HG02678 (cell line): ENCODE measurements at regions not wholly inside any gene's neighbourhood (a gene's known extent, or its start where the extent isn't known, plus 50 kb on each side); places are given as distances from the start of the nearest gene placed in this dataset.

Source experiments
- ATAC-seq: cut with Tn5 transposase; IDR thresholded peaks from one replicate; pipeline ENCODE4 v1.9.1; 2021; ENCODE audit warnings: mild to moderate bottlenecking, moderate library complexity; ENCODE audit not compliant: unreplicated experiment

- ATAC-seq, result no peak
Measured at GRCh38 chr6:163946437-163946836, 531.9 kb downstream of the QKI start.

GRCh38 chr6:163945808-163946207, 531.3 kb downstream of the QKI start:
- ATAC-seq, result no peak

GRCh38 chr6:163944897-163945296, 530.4 kb downstream of the QKI start:
- ATAC-seq, result no peak

GRCh38 chr6:163943607-163944385, 529.3 kb downstream of the QKI start:
- no peak for ATAC-seq

GRCh38 chr6:163942790-163943189, 528.3 kb downstream of the QKI start:
- ATAC-seq, result no peak

- no peak for ATAC-seq
Measured at GRCh38 chr6:163941624-163941976, 527.1 kb downstream of the QKI start.

GRCh38 chr6:163940705-163941623, 526.4 kb downstream of the QKI start:
- no peak for ATAC-seq

- no peak for ATAC-seq
Measured at GRCh38 chr6:163937071-163937470, 522.6 kb downstream of the QKI start.

GRCh38 chr6:163935158-163935762, 520.7 kb downstream of the QKI start:
- no peak for ATAC-seq

GRCh38 chr6:163930012-163930411, 515.5 kb downstream of the QKI start:
- ATAC-seq, result no peak

- no peak for ATAC-seq
Measured at GRCh38 chr6:163929538-163929937, 515.0 kb downstream of the QKI start.

GRCh38 chr6:163926642-163927041, 512.1 kb downstream of the QKI start:
- ATAC-seq, result no peak

GRCh38 chr6:163925839-163926238, 511.3 kb downstream of the QKI start:
- no peak for ATAC-seq

- no peak for ATAC-seq
Measured at GRCh38 chr6:163923658-163924411, 509.3 kb downstream of the QKI start.

GRCh38 chr6:163922562-163922961, 508.0 kb downstream of the QKI start:
- ATAC-seq, result no peak

- ATAC-seq, result no peak
Measured at GRCh38 chr6:163919652-163920051, 505.1 kb downstream of the QKI start.

GRCh38 chr6:163916315-163917081, 502.0 kb downstream of the QKI start:
- ATAC-seq, result no peak

GRCh38 chr6:163915131-163915530, 500.6 kb downstream of the QKI start:
- ATAC-seq, result no peak

GRCh38 chr6:163913045-163913444, 498.5 kb downstream of the QKI start:
- no peak for ATAC-seq

- no peak for ATAC-seq
Measured at GRCh38 chr6:163906006-163906710, 491.6 kb downstream of the QKI start.
